ENCODE measurements at regions not wholly inside any gene's neighbourhood (a gene's known extent, or its start where the extent isn't known, plus 50 kb on each side); places are given as distances from the start of the nearest gene placed in this dataset.
A peak's percentile ranks its signal among the peaks of the same experiment; 100 is the strongest.

DNA sequence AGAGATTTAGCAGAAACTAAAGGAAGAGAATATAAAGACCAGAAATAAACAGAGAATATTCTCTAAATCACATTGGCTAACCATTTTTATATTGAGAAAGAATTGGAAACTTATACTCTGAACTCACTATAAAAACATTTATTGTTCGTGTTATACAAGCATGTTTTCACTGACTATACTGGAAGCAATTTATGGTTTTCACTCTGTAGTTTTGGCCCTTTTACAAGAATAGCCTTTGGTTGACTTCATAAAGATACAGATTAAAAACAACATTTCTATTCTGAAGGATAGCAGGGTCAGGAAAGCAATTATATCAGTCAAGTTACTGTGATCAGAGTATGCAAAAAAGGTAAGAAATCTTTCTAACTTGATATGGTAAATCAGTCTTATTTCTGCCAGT is 965.7 kb upstream of the FAT3 start:
- H3K36me3 Mint-ChIP-seq: no peaks in the 10 kb centered on the region
- H3K9me3 ChIP-seq: no peaks in the 10 kb centered on the region
- POLR2A ChIA-PET: no interaction called here
- no peak overlapping the region for H3K27ac Mint-ChIP-seq
- H3K9me3 Mint-ChIP-seq: peaks cover 0 to 6% (median 4%) of the 10 kb centered on the region in 3 donors
- H3K4me1 ChIP-seq (ENCODE audit: control insufficient read depth in 1 of 2, extremely low read depth in 1 of 2, insufficient read depth in 2 of 2, low read length in 2 of 2): no peaks in the 10 kb centered on the region
- no peak overlapping the region for H3K27ac ChIP-seq (ENCODE audit: low read length)
- no peaks in the 10 kb centered on the region for H3K27me3 Mint-ChIP-seq
- no peaks in the 10 kb centered on the region for H3K36me3 ChIP-seq (ENCODE audit: control insufficient read depth in 2 of 2, extremely low read depth in 1 of 2, insufficient read depth in 1 of 2, low read length in 1 of 2)
- no peak overlapping the region for H3K4me3 ChIP-seq (ENCODE audit: control insufficient read depth in 1 of 2, extremely low read depth in 1 of 2, low read length in 1 of 2)
- no peak for ATAC-seq (replicated peaks in 1 of 4)
- H3K4me3 Mint-ChIP-seq: no peak overlapping the region
- no CpG with 5 or more reads among the region's 1 CpG for WGBS (ENCODE audit: insufficient coverage)
- H3K27me3 ChIP-seq (replicated peaks in 1 of 2; ENCODE audit: control insufficient read depth in 2 of 2, extremely low read depth in 1 of 2, insufficient read depth in 2 of 2, low read length in 1 of 2): no peaks in the 10 kb centered on the region
- no peak for DNase-seq
- CTCF ChIA-PET: no interaction called here
- H3K4me1 Mint-ChIP-seq: no peaks in the 10 kb centered on the region

GRCh38 chr11:91257667-91258066 is 967.0 kb upstream of the FAT3 start:
- Mint-ChIP-seq H3K9me3 (peaks cover 4 to 9% (median 4%) of the 10 kb centered on the region in 3 donors), H3K4me1 (no peaks in the 10 kb centered on the region)
- no peaks in the 10 kb centered on the region for H3K36me3 ChIP-seq (ENCODE audit: control insufficient read depth in 2 of 2, extremely low read depth in 1 of 2, insufficient read depth in 1 of 2, low read length in 1 of 2)

GRCh38 chr11:91248199-91248807 is 976.3 kb upstream of the FAT3 start:
- CTCF ChIA-PET: no interaction called here
- Mint-ChIP-seq H3K4me3 (no peak overlapping the region), H3K27ac (no peak overlapping the region), H3K36me3 (no peaks in the 10 kb centered on the region), H3K27me3 (no peaks in the 10 kb centered on the region), H3K9me3 (peaks cover 0 to 3% (median 0%) of the 10 kb centered on the region in 3 donors), H3K4me1 (no peaks in the 10 kb centered on the region)
- Histone ChIP-seq H3K27ac (ENCODE audit: low read length) (no peak overlapping the region), H3K27me3 (replicated peaks in 1 of 2; ENCODE audit: control insufficient read depth in 2 of 2, extremely low read depth in 1 of 2, insufficient read depth in 2 of 2, low read length in 1 of 2) (no peaks in the 10 kb centered on the region), H3K36me3 (ENCODE audit: control insufficient read depth in 2 of 2, extremely low read depth in 1 of 2, insufficient read depth in 1 of 2, low read length in 1 of 2) (no peaks in the 10 kb centered on the region), H3K4me3 (ENCODE audit: control insufficient read depth in 1 of 2, extremely low read depth in 1 of 2, low read length in 1 of 2) (no peak overlapping the region), H3K4me1 (ENCODE audit: control insufficient read depth in 1 of 2, extremely low read depth in 1 of 2, insufficient read depth in 2 of 2, low read length in 2 of 2) (no peaks in the 10 kb centered on the region), H3K9me3 (no peaks in the 10 kb centered on the region)
- no CpG with 5 or more reads among the region's 4 CpGs for WGBS (ENCODE audit: insufficient coverage)
- ATAC-seq (replicated peaks in 1 of 4) (no peak), DNase-seq (peak in 1 of 35 experiments; percentile 6)
- POLR2A ChIA-PET: interaction anchor here in 1 of 2 donors (0.5 kb wide), 1 partner anchor 60 kb away, joined by 3 read pairs; no protein-coding TSS in a partner anchor

More at GRCh38 chr11:91257667-91258066, 967.0 kb upstream of the FAT3 start:
- no peak for DNase-seq
- Mint-ChIP-seq H3K36me3 (no peaks in the 10 kb centered on the region), H3K27me3 (no peaks in the 10 kb centered on the region), H3K4me3 (no peak overlapping the region), H3K27ac (no peak overlapping the region)
- CTCF ChIA-PET: no interaction called here
- Histone ChIP-seq H3K27ac (ENCODE audit: low read length) (no peak overlapping the region), H3K4me1 (ENCODE audit: control insufficient read depth in 1 of 2, extremely low read depth in 1 of 2, insufficient read depth in 2 of 2, low read length in 2 of 2) (no peaks in the 10 kb centered on the region), H3K4me3 (ENCODE audit: control insufficient read depth in 1 of 2, extremely low read depth in 1 of 2, low read length in 1 of 2) (no peak overlapping the region), H3K27me3 (replicated peaks in 1 of 2; ENCODE audit: control insufficient read depth in 2 of 2, extremely low read depth in 1 of 2, insufficient read depth in 2 of 2, low read length in 1 of 2) (no peaks in the 10 kb centered on the region), H3K9me3 (no peaks in the 10 kb centered on the region)
- WGBS (ENCODE audit: insufficient coverage): no CpG with 5 or more reads among the region's 1 CpG
- no peak for ATAC-seq (replicated peaks in 1 of 4)
- POLR2A ChIA-PET: no interaction called here

DNA sequence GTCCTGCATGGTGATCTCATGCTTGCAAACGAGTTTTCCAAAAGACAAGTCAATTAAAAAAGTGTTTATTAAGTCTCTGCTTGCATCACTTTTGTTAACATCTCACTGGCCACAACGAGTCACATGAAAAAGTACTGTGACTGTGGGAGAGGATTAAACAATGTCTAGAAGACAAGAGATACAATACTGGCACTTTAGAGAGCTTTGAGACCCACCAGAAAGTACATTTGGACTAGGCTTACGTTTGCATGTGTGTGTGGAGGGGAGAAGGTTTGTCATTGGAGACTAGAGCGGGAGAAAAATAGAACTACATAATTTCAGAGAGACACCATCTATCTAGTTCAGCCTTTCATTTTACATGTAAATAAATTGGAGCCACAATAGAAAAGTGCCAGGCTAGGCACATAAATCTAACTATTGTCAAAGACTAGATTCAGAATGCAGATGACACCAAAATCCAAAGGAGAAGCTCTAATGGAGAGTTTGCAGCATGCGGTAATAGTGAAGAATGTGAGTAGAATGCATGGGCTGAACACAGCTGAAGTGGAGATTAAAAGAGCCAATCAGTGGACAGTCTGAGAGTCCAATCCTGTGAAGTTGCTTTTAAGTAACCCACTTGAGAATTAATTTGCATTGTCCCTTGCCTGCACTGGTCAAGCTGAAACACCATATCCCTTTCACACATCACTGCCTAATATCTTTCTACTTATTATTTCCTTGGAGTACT is 977.4 kb upstream of the FAT3 start:
- Mint-ChIP-seq H3K27me3 (no peaks in the 10 kb centered on the region), H3K9me3 (peaks cover 0 to 3% (median 0%) of the 10 kb centered on the region in 3 donors), H3K4me1 (no peaks in the 10 kb centered on the region), H3K36me3 (no peaks in the 10 kb centered on the region), H3K4me3 (no peak overlapping the region), H3K27ac (no peak overlapping the region)
- ChIA-PET CTCF (interaction anchor here in 1 of 2 donors (0.6 kb wide), 1 partner anchor 48 kb away, joined by 5 read pairs; no protein-coding TSS in a partner anchor), POLR2A (interaction anchor here in 1 of 2 donors (0.6 kb wide), 1 partner anchor 26 kb away, joined by 3 read pairs; no protein-coding TSS in a partner anchor)
- Histone ChIP-seq H3K36me3 (ENCODE audit: control insufficient read depth in 2 of 2, extremely low read depth in 1 of 2, insufficient read depth in 1 of 2, low read length in 1 of 2) (no peaks in the 10 kb centered on the region), H3K27me3 (replicated peaks in 1 of 2; ENCODE audit: control insufficient read depth in 2 of 2, extremely low read depth in 1 of 2, insufficient read depth in 2 of 2, low read length in 1 of 2) (no peaks in the 10 kb centered on the region), H3K9me3 (no peaks in the 10 kb centered on the region), H3K4me1 (ENCODE audit: control insufficient read depth in 1 of 2, extremely low read depth in 1 of 2, insufficient read depth in 2 of 2, low read length in 2 of 2) (no peaks in the 10 kb centered on the region), H3K27ac (ENCODE audit: low read length) (no peak overlapping the region), H3K4me3 (ENCODE audit: control insufficient read depth in 1 of 2, extremely low read depth in 1 of 2, low read length in 1 of 2) (no peak overlapping the region)
- ATAC-seq (replicated peaks in 1 of 4): no peak
- 100% methylated on average over 1 of the region's 5 CpGs for WGBS (ENCODE audit: insufficient coverage)
- DNase-seq: no peak

GRCh38 chr11:91244912-91245311 is 979.7 kb upstream of the FAT3 start:
- 64% methylated on average over 3 of the region's 4 CpGs for WGBS (ENCODE audit: insufficient coverage)
- CTCF ChIA-PET: no interaction called here
- H3K27me3 ChIP-seq (replicated peaks in 1 of 2; ENCODE audit: control insufficient read depth in 2 of 2, extremely low read depth in 1 of 2, insufficient read depth in 2 of 2, low read length in 1 of 2): no peaks in the 10 kb centered on the region

GRCh38 chr11:91243630-91244029 is 981.0 kb upstream of the FAT3 start:
- H3K27ac Mint-ChIP-seq: no peak overlapping the region
- CTCF ChIA-PET: no interaction called here
- Histone ChIP-seq H3K27me3 (replicated peaks in 1 of 2; ENCODE audit: control insufficient read depth in 2 of 2, extremely low read depth in 1 of 2, insufficient read depth in 2 of 2, low read length in 1 of 2) (no peaks in the 10 kb centered on the region), H3K27ac (ENCODE audit: low read length) (no peak overlapping the region), H3K36me3 (ENCODE audit: control insufficient read depth in 2 of 2, extremely low read depth in 1 of 2, insufficient read depth in 1 of 2, low read length in 1 of 2) (no peaks in the 10 kb centered on the region), H3K4me1 (ENCODE audit: control insufficient read depth in 1 of 2, extremely low read depth in 1 of 2, insufficient read depth in 2 of 2, low read length in 2 of 2) (no peaks in the 10 kb centered on the region), H3K9me3 (no peaks in the 10 kb centered on the region), H3K4me3 (ENCODE audit: control insufficient read depth in 1 of 2, extremely low read depth in 1 of 2, low read length in 1 of 2) (no peak overlapping the region)
- H3K36me3 Mint-ChIP-seq: no peaks in the 10 kb centered on the region
- POLR2A ChIA-PET: no interaction called here
- no CpG with 5 or more reads among the region's 2 CpGs for WGBS (ENCODE audit: insufficient coverage)
- DNase-seq: no peak
- H3K4me1 Mint-ChIP-seq: no peaks in the 10 kb centered on the region
- peaks cover 0 to 8% (median 3%) of the 10 kb centered on the region in 3 donors for H3K9me3 Mint-ChIP-seq
- no peak for ATAC-seq (replicated peaks in 1 of 4)
- no peaks in the 10 kb centered on the region for H3K27me3 Mint-ChIP-seq
- H3K4me3 Mint-ChIP-seq: no peak overlapping the region

More at GRCh38 chr11:91244912-91245311, 979.7 kb upstream of the FAT3 start:
- Mint-ChIP-seq H3K27ac (no peak overlapping the region), H3K9me3 (peaks cover 0 to 3% (median 3%) of the 10 kb centered on the region in 3 donors), H3K27me3 (no peaks in the 10 kb centered on the region), H3K36me3 (no peaks in the 10 kb centered on the region), H3K4me3 (no peak overlapping the region), H3K4me1 (no peaks in the 10 kb centered on the region)
- no peaks in the 10 kb centered on the region for H3K4me1 ChIP-seq (ENCODE audit: control insufficient read depth in 1 of 2, extremely low read depth in 1 of 2, insufficient read depth in 2 of 2, low read length in 2 of 2)
- no peaks in the 10 kb centered on the region for H3K9me3 ChIP-seq
- DNase-seq (no peak), ATAC-seq (replicated peaks in 1 of 4) (no peak)
- no peak overlapping the region for H3K4me3 ChIP-seq (ENCODE audit: control insufficient read depth in 1 of 2, extremely low read depth in 1 of 2, low read length in 1 of 2)
- POLR2A ChIA-PET: no interaction called here
- H3K36me3 ChIP-seq (ENCODE audit: control insufficient read depth in 2 of 2, extremely low read depth in 1 of 2, insufficient read depth in 1 of 2, low read length in 1 of 2): no peaks in the 10 kb centered on the region
- H3K27ac ChIP-seq (ENCODE audit: low read length): no peak overlapping the region
